ENCODE measurements at regions not wholly inside any gene's neighbourhood (a gene's known extent, or its start where the extent isn't known, plus 50 kb on each side); places are given as distances from the start of the nearest gene placed in this dataset.

- no peak overlapping the region for H4K8ac ChIP-seq (ENCODE audit: low read depth in 2 of 2, low read length in 2 of 2)
- no peak overlapping the region for H2AK9ac ChIP-seq (replicated peaks; ENCODE audit: low read depth, low read length, poor library complexity)
- H4K5ac ChIP-seq (ENCODE audit: low read depth, low read length): no peak overlapping the region
- H2AK5ac ChIP-seq (ENCODE audit: low read depth, low read length): no peak overlapping the region
- ATAC-seq (ENCODE audit: low read depth) (no peak), DNase-seq (no peak)
- no peak overlapping the region for H3K9ac ChIP-seq (ENCODE audit: low read depth, low read length)
- ChIA-PET CTCF (interaction anchor here (1.0 kb wide), 1 partner anchor 10 kb away, joined by 5 read pairs; no protein-coding TSS in a partner anchor), POLR2A (ENCODE audit: unreplicated experiment) (no interaction called here)
- no peak overlapping the region for H3K4me3 ChIP-seq (ENCODE audit: insufficient read depth, low read depth, low read length)
- no TSS peak for BruUV-seq (replicated peaks)
- no peak overlapping the region for H2BK20ac ChIP-seq (ENCODE audit: low read depth, low read length)
- no peaks in the 10 kb centered on the region for H3K9me1 ChIP-seq (ENCODE audit: insufficient read depth, low read length)
- no peak overlapping the region for H2BK120ac ChIP-seq (ENCODE audit: low read depth, low read length)
- no peak overlapping the region for H3K27ac ChIP-seq (ENCODE audit: insufficient read depth, low read length)
- H3K56ac ChIP-seq (ENCODE audit: extremely low read depth, insufficient read depth, low read length): no peak overlapping the region
- H3K79me1 ChIP-seq (ENCODE audit: low read depth in 1 of 2, low read length in 2 of 2): no peaks in the 10 kb centered on the region
- no peaks in the 10 kb centered on the region for H3K27me3 ChIP-seq (ENCODE audit: control insufficient read depth, insufficient read depth, low read length)
- no peak overlapping the region for H3K23ac ChIP-seq (ENCODE audit: low read depth, low read length)
- H3K4me2 ChIP-seq (ENCODE audit: low read depth, low read length): no peak overlapping the region
- no peaks in the 10 kb centered on the region for H3K36me3 ChIP-seq (ENCODE audit: control insufficient read depth, insufficient read depth, low read length)
- H3K18ac ChIP-seq (ENCODE audit: low read depth, low read length): no peak overlapping the region
- no CpG with 5 or more reads among the region's 2 CpGs for WGBS, 2 experiments (ENCODE audit: extremely low coverage in 2 of 2, insufficient read length in 1 of 2)
- intact Hi-C loops (cut with micrococcal nuclease): no loop called here
- H3K4ac ChIP-seq (ENCODE audit: low read depth, low read length): no peak overlapping the region
- H3K4me1 ChIP-seq (ENCODE audit: control insufficient read depth, insufficient read depth, low read length): no peaks in the 10 kb centered on the region
- no peaks in the 10 kb centered on the region for H4K20me1 ChIP-seq (ENCODE audit: insufficient read depth, low read length)
- no peak overlapping the region for H2AFZ ChIP-seq (replicated peaks; ENCODE audit: low read length, poor library complexity)
- dilution Hi-C loops (cut with HindIII; ENCODE audit: low sequenced_read_pairs, unreplicated experiment): no loop called here
- H2BK5ac ChIP-seq (ENCODE audit: low read depth, low read length, poor library complexity, severe bottlenecking): no peak overlapping the region
- no peak overlapping the region for H2BK15ac ChIP-seq (ENCODE audit: low read depth, low read length)
- H3K14ac ChIP-seq (replicated peaks; ENCODE audit: low read depth, low read length): no peak overlapping the region
- in situ Hi-C loops (cut with MboI; ENCODE audit: low sequenced_read_pairs): no loop called here
- TF ChIP-seq RFX5 (IDR thresholded peaks at IDR 0.05; ENCODE audit: low read depth, low read length) (no peak), CTCF (conservative IDR thresholded peaks at IDR 0.05; ENCODE audit: low read depth, low read length) (no peak), FOS (IDR thresholded peaks at IDR 0.05; ENCODE audit: low read depth, low read length) (no peak)
- H3K9me3 ChIP-seq (ENCODE audit: control insufficient read depth, insufficient read depth, low read length): no peaks in the 10 kb centered on the region
- no peak overlapping the region for H4K91ac ChIP-seq (ENCODE audit: insufficient read depth, low read depth, low read length)
Measured at GRCh38 chr13:104597546-104598180, 1531.4 kb upstream of the SLC10A2 start.

Measured in IMR-90 (cell line).